Femur (tissue), 1 donor: ENCODE measurements at regions not wholly inside any gene's neighbourhood (a gene's known extent, or its start where the extent isn't known, plus 50 kb on each side); places are given as distances from the start of the nearest gene placed in this dataset.
"Not testable (repeated sequence)": the region's sequence is repeated elsewhere in the genome, so short reads cannot be mapped to it uniquely, and the experiment has no call there.

Source experiments
- DNase-seq: peaks from one replicate; pipeline ENCODE4 v3.0.0-alpha.2; 2017

DNA sequence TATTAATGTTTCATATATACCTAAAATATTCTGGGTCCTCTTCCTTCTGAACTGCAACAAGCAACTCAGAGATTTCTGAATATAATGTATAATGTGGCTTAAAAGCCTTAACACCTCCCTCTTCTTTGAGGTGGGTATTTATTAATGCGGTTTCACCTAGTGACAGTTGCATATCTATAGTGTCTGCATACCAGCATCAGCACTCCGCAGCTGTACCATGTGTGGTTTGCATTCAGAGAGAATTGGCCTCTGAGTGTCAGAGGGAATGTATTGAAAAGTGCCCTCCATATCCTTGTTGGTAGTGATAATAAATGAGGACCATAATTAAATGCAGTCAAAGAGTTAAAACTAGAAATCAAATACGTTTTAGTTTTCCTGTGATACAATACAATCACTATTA, 256.6 kb upstream of the ARRDC3 start:
- no peak for DNase-seq

DNA sequence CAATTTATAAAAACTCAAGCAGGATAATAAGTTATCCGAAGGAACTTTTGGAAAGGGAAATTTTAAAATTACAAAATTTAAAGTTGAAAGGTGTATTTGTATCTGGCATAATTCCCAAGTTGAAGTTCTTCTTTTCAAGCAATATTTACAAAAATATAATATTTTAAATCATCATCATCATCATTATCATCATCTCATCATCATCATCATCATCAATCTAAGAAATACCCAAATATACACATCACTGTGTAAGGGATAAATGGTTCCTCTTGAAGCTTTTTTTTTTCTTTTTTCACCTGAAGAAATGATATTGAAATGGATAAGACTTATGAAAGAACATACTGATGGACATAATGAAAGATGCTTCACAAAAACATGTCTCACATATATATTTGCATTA, 254.9 kb upstream of the ARRDC3 start:
- no peak for DNase-seq

DNA sequence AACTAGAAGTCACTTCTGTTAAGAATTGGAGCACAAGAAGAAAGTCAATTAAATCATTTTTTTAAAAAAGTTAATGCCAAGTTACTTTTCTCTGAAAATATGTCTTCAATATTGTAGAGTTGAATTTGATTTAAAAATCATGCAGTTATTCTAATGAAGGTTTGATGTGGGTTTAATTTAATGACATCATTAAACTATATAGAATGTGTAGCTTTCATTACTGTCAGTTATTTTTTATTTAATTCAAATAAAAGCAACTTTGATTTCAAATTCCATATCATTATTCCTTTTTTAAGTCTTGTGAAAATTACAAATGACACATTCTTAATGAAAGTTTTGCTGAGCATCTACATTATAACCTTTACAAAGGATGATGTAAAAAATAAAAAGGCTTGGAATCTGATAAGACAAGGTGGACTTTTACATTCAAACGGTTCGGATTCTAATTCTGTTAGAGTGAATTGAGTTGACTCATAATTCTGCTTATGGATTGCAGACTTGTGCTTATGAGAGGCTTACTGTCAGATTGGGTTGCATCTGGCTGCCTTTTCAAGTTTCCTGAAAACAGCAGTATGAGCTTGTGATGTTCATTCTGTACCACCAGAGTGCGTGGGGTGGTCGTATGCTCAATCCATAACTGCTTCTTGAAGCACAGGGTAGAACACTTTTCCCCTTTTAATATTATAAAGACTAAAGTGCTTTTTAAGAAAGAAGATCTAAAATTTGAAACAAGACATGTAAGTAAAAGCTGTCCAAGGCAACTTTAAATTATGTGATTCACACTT, 253.0 kb upstream of the ARRDC3 start:
- no peak for DNase-seq

DNA sequence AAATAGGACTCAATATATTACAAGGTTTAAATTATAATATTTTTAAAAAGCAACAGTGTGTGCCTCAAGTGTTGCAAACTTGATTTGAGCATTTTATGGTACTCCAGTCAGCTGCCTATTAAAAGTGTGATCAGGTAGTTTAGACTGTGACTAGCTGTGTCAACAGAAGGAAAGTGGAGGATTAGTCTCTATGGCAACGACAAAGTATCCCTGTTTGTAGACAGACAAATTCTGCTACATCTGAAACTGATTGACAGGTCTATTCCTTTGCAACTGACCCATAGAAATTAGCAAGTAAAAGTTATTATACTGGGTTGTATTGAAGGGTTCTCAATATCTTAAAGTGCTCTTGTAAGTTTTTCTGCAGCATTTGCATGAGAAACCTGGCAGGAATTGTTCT, 249.8 kb upstream of the ARRDC3 start:
- no peak for DNase-seq

DNA sequence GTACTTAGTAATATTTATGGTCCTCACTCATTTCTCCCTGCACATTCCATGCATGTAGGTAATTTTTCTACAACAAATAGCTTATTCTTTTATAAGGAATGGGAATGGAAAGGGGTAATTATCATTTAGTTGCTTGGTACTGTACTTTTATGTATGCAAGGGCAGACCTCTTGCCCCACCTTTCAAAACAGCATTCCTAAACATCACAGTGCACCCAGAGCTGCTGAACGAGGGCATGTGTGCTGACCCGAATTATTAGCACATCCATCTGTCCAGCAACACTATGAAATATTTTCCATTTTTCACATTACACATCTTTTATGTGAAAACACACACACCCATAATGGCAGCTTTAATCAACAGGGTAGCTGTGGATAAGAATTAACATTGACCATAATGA, 228.6 kb upstream of the ARRDC3 start:
- no peak for DNase-seq

DNA sequence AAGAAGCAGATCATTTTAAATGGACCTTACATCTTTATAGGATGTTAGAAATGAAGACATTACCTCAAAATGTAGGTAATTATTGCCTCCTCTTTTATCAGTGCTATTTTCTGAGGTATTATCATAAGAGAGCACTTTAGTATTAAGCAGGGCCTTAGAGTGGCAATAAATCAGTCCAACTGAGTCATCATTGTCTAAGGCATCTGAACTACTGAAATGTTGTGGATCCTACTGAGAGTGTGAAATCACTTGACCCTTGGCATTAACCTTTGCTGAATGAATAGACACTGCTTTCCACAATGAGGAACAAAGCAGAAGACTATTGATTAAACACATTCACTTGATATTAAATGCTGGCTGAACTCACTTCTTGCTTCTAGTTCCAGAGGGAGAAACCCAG, 224.6 kb upstream of the ARRDC3 start:
- no peak for DNase-seq

DNA sequence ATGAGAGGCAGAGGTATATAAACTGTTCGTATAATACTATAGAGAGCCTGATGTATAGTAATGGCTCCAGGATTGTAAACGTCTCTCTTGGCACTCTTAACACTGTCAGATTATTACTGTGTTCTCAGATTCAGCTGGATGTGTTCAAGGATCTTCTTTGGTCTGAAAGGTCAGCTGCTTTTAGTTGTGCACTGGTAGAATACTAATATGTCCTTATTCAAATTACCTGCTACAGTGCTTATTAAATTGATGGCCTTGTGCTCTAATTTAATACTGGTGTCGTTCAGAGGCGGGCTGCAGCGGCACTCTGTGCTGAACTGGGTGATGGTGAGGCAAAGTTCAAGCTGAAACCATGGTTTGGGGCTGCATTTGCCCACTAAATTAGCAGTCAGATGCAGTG, 216.7 kb upstream of the ARRDC3 start:
- no peak for DNase-seq

DNA sequence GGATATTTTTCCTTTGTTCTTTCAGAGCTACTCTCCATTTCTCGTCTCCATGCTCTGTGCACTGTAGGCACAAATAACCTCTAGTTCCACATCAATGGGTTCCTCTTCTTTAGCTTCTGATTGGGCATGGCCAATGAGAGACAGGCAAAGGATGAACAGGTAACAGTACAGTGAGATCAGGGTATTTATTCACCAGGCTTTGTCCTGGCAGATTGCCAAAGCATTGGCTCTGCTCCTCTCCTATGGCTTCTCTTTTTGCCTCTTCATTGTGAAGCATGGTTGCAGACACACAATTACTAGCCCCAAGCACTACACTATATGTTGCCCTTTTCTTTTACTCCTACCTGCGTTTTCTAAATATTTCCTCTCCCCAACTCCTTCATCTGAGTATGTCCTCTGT, 215.1 kb upstream of the ARRDC3 start:
- no peak for DNase-seq

DNA sequence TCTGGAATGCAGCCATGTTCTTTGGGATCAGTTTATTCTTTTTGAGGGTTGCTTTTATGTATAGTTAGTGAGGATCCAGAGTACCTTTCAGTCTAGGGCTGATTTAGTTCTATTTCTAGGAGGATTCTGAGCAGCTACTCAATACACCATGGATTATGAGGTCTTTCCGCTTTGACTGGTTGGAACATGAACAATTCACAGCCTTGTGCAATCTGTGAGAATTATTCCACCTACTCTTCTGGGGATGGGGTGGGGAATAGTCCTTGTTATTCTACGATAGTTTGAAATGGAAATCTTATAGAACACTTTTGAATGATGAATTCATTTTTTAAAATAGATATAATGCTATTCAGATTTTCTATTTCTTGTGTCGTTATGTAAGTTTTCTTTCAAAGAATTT, 212.3 kb upstream of the ARRDC3 start:
- no peak for DNase-seq

DNA sequence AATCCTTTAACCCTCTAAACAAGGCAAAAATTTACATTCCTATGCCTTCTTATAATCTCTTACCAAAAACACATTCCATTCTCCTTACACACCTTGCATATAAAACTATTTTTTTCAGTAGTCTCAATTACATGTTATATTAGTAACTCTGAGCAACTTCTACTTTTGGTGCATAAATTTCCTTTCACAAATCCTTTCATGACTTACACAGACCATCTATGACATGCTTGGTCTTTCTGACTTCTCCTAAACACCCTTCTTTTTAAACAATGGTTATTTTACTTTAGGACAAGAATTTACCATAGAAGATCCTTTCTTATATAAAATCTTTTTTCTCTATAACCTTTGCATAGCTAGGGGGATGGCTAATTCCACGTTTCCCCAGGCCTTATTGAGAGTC, 208.0 kb upstream of the ARRDC3 start:
- no peak for DNase-seq

DNA sequence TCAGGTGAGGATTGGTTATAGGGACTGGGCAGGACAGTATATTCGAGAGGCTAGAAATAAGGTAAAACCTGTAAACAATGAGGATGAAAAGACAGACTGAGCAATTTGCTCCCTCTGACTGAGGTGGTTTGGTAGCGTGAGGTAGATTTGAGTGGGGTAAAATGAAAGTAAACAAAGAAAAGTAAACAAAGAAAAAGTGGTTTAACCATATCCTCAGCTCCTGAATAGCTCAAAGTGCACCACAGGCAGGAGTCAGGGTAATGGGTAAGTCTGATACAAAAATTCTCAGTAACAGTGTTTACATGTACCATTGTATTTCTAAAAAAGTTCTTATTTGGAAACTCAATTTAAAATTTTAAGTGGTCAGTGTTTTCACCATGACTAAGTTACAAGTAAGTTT, 203.1 kb upstream of the ARRDC3 start:
- no peak for DNase-seq

DNA sequence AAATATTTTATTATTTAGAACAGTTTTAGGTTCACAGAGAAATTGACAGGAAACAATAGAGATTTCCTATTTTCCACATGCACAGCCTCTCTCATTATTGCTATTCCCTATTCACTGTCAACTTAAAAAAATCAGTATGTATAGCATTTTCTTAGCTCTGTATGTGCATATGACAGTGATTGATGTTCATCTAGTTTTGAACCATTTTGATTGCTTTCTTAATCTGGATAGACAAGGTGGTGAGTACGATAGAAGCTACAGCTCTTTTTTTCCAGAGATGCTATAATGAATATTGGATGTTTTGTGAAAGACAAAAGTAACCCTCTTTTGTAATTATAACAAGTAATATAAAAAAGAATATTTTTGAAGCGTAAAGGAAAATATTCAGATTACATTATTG, 201.2 kb upstream of the ARRDC3 start:
- DNase-seq = no peak

DNA sequence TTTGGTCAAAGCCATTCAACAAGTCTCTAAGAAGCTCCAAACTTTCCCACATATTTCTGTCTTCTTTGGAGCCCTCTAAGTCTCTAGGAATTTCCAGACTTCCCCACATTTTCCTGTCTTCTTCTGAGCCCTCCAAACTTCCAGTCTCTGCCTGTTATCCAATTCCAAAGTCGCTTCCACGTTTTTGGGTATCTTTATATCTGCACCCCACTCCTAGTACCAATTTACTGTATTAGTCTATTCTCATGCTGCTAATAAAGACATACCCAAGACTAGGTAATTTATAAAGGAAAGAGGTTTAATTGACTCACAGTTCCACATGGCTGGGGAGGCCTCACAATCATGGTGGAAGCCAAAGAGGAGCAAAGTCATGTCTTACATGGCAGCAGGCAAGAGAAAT, 182.9 kb upstream of the ARRDC3 start:
- DNase-seq = not testable (repeated sequence)

DNA sequence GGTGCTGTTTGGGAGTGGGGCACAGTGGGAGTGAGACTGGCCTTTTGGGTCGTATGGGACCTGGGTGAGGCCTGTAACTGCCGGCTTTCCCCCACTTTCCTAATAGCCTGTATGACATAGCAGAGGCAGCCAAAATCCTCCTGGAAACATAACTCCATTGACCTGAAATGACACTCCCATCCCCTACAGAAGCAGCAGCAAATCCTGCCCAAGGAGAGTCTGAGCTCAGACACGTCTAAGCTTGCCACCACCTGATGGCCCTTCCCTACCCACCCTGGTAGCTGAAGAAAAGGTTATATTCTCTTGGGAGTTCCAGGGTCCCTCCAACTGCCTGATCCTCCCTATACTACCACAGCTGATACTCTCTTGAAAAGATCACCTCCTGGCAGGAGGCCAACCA, 179.8 kb upstream of the ARRDC3 start:
- no peak for DNase-seq

DNA sequence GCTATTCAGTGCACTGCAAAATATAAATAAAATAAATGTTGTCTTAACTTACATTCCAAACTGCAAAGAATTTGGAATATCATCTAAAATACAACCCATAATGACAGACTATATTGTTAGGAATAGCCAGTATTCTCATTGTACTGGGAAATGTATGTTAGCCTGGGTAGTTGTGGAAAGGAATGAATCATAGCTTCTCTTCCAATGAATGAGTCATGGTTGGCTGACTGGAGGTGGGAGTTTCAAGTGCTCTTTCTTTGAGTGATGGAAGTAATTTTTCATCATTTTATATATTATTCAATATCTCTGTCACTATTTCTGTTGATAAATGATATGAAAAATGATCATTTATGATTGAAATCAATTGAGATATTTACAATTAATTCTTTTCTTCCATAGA, 158.6 kb upstream of the ARRDC3 start:
- DNase-seq = no peak

DNA sequence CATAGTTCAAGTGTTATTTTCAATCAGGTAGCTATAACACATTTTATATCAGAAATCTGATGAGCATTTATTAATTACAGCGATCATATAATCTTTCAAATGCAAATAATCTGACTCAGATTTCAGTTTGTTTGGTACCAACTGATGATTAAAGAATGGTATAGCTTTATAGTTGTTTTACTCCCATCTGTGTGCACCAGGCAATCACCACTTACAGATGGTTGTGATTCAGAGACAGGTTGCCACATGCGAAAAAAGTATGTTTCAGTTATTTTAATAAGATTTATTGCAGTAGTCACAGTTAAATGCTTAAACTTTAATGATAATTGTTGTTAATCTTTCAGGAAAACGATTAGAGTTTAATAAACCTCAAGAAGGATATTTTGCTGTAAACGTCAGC, 155.1 kb upstream of the ARRDC3 start:
- no peak for DNase-seq

DNA sequence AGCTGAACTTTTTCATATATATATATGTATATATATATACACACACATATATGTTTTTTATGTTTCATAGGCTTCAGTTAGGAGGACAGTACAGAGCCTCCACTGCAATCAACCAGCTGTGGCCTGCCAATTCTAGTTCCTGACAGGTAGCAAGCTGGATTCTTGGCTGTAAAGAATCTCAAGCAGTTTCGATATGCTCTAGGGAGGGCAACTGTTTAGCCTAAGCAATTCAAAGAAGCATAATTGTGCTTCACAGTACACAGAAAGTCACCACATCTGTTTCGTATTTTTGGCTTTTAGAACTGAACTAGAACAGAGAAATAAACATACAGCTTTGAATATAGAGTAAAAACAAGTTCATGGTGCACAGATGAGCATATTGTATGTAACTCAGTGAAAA, 152.4 kb upstream of the ARRDC3 start:
- no peak for DNase-seq

DNA sequence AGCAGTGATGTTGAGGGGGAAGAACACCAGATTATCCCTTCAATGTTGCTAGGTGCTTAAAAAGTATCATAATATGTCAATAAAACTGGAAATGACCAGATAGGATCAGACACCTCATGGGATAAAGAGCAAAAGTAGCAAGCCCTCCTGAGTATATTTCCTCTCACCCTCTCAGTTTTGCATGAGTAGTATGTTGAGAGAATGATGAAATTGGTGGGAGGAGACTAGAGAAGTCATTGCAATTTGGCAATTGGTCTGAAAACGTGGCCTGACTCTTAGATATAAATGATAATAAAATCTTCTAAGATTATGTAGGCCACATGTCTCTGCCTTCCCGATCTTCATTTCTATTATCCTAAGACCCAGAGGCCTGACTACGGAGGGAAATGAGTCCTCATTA, 151.2 kb upstream of the ARRDC3 start:
- DNase-seq = no peak

DNA sequence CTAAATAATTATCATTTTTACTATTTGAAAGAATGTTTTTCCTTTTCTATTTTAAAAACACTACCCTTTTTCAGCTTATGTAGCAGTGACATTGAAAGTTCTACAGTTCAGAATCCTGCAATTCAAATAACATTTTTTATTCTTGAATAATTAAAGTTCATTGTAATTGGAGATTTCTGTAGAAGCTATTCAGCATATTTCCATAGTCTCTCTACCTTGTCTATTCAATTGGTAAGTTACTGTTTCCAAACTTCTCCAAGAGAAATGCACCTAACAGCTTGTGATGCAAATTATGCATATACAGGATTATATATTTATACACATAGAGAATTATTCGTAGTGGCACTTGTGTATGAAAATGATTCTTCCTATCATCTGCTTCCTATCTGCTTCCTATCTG, 149.7 kb upstream of the ARRDC3 start:
- no peak for DNase-seq

DNA sequence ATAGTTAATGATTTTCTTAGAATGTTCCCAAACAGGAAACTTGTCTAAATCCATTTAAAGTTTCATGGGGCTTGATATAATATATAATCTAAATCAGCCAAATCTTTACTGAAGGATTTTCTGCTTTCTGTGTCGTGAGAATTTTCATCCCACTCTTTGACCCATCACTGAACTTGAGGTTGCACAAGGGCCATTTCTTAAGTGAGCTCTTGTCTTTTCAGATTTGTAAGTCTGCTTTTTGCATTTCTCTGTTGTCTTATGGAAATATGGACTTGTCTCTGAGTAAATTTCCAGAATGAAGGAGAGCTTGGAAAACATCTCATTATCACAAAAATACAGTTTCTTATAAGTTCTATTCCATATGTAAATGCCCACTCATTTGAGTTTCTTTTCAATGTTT, 149.2 kb upstream of the ARRDC3 start:
- no peak for DNase-seq

DNA sequence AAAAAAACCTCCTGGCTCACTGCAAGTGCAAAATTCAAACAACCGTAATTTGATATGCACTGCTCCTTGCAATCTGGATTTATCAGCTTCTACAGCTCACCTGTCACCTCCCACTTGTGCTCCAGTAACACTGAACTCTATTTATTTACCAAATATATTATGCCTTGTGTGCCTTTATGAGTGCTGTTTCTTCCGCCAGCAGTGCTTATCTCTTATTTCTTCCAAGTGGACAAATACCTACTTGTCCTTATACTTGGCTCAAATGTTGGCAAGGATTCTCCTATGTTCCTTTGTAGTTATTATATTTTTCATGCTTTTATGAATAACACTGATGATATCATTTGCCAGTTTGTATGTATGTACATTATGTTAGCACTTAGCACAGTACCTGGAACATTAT, 145.7 kb upstream of the ARRDC3 start:
- no peak for DNase-seq

DNA sequence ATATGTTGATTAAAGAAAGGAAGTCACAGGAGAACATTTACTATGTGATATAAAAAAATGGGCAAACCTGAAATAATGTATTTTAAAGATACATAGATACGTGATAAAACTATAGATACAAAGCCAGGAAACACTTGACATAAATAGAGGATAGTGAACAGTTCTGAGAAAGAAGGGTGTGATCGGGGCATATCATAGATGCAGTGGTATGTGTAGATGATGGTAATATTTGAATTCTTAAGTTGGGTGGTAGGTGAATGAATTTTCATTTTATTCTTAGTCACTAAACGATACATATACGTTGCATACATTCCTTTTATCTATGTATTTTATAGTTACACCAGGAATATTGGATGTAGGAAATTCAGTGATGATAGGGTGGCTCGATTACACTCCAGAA, 138.7 kb upstream of the ARRDC3 start:
- DNase-seq = no peak

DNA sequence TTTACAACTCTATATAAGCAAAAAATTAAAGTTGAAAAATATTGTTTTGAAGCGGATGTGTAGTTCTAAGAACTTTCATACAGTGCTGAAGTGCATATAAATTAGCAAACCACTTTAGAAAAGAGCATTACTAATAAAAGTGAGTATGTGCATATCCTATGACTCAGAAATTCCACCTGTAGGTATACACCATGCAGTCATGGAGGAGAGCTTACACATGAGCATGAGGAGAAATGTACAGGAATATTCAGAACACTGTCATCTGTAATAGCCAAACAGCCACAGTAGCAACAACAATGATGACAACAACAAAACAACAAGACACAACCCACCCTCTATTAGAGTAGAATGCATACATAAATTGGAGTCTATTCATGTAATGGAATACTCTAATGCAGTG, 138.2 kb upstream of the ARRDC3 start:
- no peak for DNase-seq

DNA sequence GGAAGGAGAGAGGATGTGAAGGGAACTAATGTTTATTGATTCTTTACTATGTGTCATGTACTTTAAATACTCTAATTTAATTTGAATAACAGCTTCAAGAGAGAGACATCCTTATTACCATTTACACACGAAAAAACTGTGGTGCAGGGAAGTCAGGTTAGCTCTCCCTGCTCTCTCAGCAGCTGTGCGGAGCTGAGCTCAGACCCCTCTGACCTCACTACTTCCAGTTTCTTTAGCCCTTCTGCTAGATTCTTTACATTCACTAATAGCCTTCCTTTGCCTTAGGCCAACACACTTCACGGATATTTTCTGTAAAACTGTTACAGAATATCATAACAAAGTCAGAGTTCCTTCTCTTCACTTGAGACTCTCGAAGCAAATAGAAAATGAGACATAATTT, 131.3 kb upstream of the ARRDC3 start:
- no peak for DNase-seq

DNA sequence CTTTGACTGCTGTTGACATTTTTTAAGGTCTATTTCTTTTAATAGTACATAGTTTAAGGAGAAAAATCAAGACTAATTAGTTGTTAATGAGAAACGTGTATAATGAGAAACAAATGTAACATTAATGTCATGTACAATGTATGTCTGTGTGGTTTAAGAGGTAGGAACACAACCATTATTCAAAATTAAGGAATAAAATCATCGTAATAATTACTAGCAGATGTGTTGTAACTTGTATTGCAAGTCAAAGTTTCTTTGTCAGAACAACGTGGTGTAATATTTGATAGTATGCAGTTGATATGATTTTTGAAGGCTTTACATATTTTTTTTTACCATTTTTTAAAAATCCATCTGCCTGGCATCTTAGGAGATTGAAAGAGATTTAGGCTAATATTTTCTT, 120.2 kb upstream of the ARRDC3 start:
- DNase-seq = no peak

DNA sequence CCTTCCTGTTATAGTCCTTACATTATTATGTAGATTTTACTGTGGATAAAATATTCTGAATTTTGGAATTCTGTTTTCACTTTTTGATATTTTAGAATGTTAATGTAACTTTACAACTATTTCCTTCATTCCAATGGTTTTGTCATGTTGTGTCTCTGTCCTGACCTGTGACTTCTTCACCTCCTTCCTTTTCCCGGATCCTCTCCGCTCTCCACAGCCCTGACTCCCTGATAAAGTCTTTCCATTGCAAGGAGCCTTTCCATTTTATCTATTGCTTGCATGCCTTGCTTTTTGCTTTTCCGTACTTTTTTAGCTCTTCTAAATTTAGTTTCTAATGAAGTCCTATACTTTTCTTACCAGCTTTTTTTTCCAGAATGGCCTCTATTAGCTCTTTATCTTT, 117.6 kb upstream of the ARRDC3 start:
- no peak for DNase-seq
